ENCODE measurements at regions not wholly inside any gene's neighbourhood (a gene's known extent, or its start where the extent isn't known, plus 50 kb on each side); places are given as distances from the start of the nearest gene placed in this dataset.

- peak; percentile 73 for DNase-seq (ENCODE audit: low read depth)
- H3K4me3 ChIP-seq (replicated peaks; ENCODE audit: low read depth, low read length): no peak overlapping the region
- no peak for TF ChIP-seq CTCF (IDR thresholded peaks at IDR 0.05; ENCODE audit: low read length, missing control alignments)
These were observed 635.7 kb upstream of the ANKRD30A start for GRCh38 chr10:36489611-36490228.

- no peak for DNase-seq (ENCODE audit: low read depth)
- no peak overlapping the region for H3K4me3 ChIP-seq (replicated peaks; ENCODE audit: low read depth, low read length)
These were observed 636.2 kb upstream of the ANKRD30A start for GRCh38 chr10:36489181-36489580.

GRCh38 chr10:36488579-36488978 is 636.8 kb upstream of the ANKRD30A start:
- H3K4me3 ChIP-seq (replicated peaks; ENCODE audit: low read depth, low read length): no peak overlapping the region
- no peak for DNase-seq (ENCODE audit: low read depth)
- no peak for TF ChIP-seq CTCF (IDR thresholded peaks at IDR 0.05; ENCODE audit: low read length, missing control alignments)

More at GRCh38 chr10:36489181-36489580, 636.2 kb upstream of the ANKRD30A start:
- no peak for TF ChIP-seq CTCF (IDR thresholded peaks at IDR 0.05; ENCODE audit: low read length, missing control alignments)

- no peak for TF ChIP-seq CTCF (IDR thresholded peaks at IDR 0.05; ENCODE audit: low read length, missing control alignments)
- no peak overlapping the region for H3K4me3 ChIP-seq (replicated peaks; ENCODE audit: low read depth, low read length)
- no peak for DNase-seq (ENCODE audit: low read depth)
These were observed 646.3 kb upstream of the ANKRD30A start for GRCh38 chr10:36479073-36479472.

- H3K4me3 ChIP-seq (replicated peaks; ENCODE audit: low read depth, low read length): no peak overlapping the region
- peak; percentile 73 for DNase-seq (ENCODE audit: low read depth)
- no peak for TF ChIP-seq CTCF (IDR thresholded peaks at IDR 0.05; ENCODE audit: low read length, missing control alignments)
These were observed 649.0 kb upstream of the ANKRD30A start for GRCh38 chr10:36476399-36476798.

GRCh38 chr10:36475746-36476145 is 649.7 kb upstream of the ANKRD30A start:
- DNase-seq (ENCODE audit: low read depth): no peak
- no peak overlapping the region for H3K4me3 ChIP-seq (replicated peaks; ENCODE audit: low read depth, low read length)
- TF ChIP-seq CTCF (IDR thresholded peaks at IDR 0.05; ENCODE audit: low read length, missing control alignments): no peak

GRCh38 chr10:36474456-36474855 is 650.9 kb upstream of the ANKRD30A start:
- no peak overlapping the region for H3K4me3 ChIP-seq (replicated peaks; ENCODE audit: low read depth, low read length)
- TF ChIP-seq CTCF (IDR thresholded peaks at IDR 0.05; ENCODE audit: low read length, missing control alignments): no peak
- no peak for DNase-seq (ENCODE audit: low read depth)
